GM19239 (cell line): ENCODE measurements at regions not wholly inside any gene's neighbourhood (a gene's known extent, or its start where the extent isn't known, plus 50 kb on each side); places are given as distances from the start of the nearest gene placed in this dataset.

ENCODE experiments used
- DNase-seq: peaks from one replicate; pipeline ENCODE4 v3.0.0; 2011; ENCODE audit warnings: low spot score; ENCODE audit not compliant: insufficient read length
- FAIRE-seq: peaks from 2 replicates; lab custom pipeline; 2011; peaks lifted over from hg19 to GRCh38; lab: Jason Lieb, UNC

DNA sequence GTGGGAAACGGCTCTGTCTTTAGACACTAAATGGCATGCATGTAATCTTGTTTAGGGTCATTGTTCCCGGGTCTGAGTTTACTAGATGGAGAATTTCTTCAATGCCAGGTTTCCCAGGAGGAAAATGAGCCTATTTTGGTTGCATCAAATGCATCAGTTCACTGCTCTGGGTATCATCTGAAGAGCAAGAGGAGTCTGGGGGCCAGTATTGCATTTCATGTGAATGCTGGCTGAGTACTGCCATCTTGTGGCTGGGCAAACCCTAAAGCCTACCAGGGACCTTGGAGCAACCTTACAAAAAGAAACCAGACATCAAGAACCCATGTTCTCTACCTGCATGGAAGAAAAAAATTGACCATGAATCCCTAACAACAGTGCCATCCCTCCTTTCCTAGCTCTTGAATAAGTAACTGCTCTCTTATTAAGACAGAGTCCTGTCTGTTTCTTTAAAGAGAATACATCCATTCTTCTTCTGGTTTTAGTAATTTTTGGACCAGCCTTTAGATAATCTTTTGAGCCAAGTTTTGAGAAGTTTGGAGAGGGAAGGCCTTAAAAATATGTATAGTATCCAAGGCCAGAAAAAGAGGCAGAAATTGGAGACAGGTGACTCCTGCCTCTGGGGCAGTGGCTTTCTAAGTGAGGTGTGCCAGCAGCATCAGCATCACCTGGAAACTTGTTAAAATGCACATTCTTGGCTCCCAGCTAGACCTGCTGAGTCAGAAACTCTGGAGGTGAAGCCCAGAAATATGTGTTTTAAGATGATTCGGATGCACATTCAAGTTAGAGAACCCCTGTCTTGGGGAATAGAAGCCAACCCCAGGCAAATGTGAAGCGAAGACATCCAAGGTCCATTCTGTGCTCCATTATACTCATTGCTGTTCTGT, 261.0 kb upstream of the CXCR4 start:
- DNase-seq (no peak), FAIRE-seq (peak; percentile 87)

DNA sequence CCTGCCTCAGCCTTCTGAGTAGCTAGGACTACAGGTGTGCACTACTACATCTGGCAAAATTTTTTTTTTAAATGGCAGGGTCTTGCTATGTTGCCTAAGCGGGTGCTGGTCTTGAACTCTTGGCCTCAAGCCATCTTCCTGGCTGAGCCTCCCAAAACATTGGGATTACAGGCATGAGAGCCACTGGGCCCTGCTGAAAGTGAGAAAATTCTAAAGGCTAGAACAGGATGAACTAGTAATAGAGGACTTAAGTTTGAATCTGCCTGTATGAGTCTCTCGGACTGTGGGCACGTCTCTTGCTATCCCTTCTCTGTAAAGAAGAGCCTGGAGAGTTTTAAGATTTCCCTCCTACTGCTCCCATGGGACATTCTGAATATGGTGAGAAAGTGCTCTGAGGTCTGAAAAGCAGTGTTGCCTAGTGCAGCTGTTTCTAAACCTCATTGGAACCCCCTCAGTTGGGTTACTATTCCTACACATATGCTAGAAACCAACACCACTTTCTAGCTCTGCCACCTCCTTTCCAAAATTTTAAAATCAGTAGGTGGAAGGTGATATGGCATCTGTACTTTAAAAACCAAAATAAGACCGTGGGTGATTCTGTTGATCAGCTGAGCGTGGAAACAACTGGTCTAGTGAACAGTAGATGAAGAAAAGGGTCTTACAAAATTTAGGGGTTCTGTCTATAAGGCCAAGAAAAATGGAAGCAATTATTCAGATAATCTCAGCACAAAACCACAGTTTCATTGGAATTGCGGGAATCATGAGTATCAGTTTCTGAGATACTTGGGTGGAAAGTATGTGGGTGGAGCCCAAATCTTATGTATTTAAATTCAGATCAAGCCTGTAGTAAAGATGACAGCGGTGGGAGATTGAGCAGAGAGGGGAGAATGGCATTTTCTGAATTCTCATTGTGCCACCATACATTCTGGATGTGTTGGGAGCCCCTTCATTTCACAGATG, 259.8 kb upstream of the CXCR4 start:
- DNase-seq: no peak
- FAIRE-seq: peak; percentile 71

GRCh38 chr2:136376798-136377211, 258.9 kb upstream of the CXCR4 start:
- FAIRE-seq (no peak), DNase-seq (no peak)

- FAIRE-seq (no peak), DNase-seq (no peak)
Observed at GRCh38 chr2:136376211-136376610, 258.3 kb upstream of the CXCR4 start.

GRCh38 chr2:136375017-136375901, 257.3 kb upstream of the CXCR4 start:
- no peak for DNase-seq
- FAIRE-seq: peak; percentile 71

DNA sequence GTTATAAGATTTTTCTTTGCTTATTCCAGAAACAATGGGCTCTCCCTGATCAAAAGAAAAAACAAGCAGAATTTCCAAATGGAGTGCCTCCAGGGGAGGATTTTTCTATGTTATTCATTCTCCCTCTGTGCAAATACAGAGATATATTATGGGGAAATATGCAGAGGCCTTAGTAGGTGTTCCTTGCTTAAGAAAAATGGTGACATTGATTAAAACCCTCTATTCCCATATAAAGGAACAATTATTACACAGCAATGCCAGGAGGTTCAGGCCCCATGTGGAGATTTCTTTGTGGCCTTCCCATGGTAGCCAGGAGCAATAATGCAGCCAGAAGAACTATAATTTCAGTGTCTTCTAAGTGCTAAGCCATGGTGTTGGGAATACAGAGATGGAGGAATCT, 255.9 kb upstream of the CXCR4 start:
- FAIRE-seq (no peak), DNase-seq (no peak)

- no peak for FAIRE-seq
- DNase-seq: no peak
Observed at GRCh38 chr2:136373029-136373428, 255.1 kb upstream of the CXCR4 start.

GRCh38 chr2:136363900-136364299, 246.0 kb upstream of the CXCR4 start:
- DNase-seq (no peak), FAIRE-seq (no peak)

- FAIRE-seq (no peak), DNase-seq (no peak)
Observed at GRCh38 chr2:136363470-136363869, 245.5 kb upstream of the CXCR4 start.

DNA sequence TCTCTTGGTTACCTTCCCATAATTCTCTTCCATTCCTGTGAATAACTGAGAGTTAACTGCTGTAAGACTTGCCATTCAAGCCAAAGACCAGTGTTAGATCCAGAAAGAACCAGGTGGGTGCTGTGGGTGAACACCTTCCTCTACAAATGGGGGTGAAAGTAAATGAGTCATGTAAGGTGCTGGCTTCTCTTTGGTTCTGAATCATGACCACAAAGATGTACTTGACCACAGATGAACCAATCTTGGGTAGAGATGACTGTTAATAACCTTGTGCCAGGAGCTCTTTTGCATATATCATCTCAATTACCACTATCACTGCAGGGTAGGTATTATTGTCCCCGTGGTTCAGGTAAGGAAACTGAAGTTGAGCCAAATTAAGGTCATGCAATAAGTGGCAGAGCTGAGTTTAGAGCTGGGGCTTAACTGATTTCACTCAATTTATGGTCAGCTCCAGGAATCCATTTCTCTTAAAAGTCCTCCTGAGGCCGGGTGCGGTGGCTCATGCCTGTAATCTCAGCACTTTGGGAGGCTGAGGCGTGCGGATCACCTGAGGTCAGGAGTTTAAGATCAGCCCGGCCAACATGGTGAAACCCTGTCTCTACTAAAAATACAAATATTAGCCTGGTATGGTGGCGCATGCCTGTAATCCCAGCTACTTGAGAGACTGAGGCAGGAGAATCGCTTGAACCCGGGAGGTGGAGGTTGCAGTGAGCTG, 244.9 kb upstream of the CXCR4 start:
- DNase-seq: no peak

GRCh38 chr2:136361521-136361920, 243.6 kb upstream of the CXCR4 start:
- FAIRE-seq (no peak), DNase-seq (no peak)

More for the DNA sequence above, 244.9 kb upstream of the CXCR4 start:
- FAIRE-seq: peak; percentile 45

DNA sequence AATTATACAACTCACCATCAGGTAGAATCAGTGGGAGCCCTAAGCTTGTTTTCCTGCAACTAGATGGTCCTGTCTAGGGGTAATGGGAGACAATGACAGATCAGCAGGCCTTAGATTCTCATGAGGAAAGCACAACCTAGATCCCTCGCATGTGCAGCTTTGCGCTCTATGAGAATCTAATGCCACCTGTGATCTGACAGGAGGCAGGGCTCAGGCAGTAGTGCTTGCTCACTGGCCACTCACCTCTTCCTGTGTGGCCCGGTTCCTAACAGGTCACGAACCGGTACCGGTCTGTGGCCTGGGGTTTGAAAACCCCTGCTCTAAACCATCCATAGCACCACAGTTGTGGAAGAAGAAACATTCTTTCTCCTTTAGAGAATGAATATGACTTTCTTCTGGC, 242.8 kb upstream of the CXCR4 start:
- no peak for DNase-seq
- FAIRE-seq: no peak

DNA sequence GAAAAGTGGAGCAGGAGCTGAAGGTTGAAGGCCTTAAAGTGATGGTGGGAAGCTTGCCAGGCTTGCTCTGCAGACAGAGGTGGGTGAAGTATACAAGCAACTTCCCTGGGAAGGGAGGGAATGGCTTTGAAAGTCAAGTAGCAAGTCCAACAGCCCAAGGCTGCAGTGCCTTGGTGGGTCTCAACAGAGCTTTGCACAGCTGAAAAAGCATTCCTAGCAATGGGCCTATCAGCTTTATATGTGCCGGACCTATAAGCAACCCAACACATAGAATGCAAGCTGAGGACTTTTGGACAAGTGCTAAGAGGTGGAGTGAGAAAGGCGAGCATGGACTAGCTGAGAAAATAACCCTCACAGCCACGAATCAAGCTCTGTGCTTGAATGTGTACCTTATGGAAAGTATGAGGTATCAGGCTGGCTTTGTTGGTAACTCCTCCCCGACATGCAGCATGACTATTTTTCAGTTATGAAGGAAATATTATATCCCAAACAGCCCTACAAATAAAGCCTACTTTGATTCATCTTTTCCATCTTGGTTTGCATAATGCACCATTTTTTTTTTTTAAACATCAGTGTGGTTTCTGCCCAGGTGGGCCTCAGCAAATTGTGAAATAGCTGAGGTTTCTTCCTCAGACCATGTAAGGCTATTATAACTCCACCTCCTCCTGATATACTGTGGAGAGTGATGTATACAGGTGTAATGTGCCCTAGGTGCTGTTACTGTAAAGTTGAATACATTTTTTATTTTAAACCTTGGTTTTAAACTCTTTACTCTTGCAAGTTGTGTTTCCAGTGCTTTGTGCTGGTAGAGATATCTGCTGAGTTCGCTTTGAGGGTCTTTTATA, 241.4 kb upstream of the CXCR4 start:
- no peak for DNase-seq
- no peak for FAIRE-seq

- no peak for FAIRE-seq
- DNase-seq: no peak
Observed at GRCh38 chr2:136358576-136358975, 240.6 kb upstream of the CXCR4 start.

DNA sequence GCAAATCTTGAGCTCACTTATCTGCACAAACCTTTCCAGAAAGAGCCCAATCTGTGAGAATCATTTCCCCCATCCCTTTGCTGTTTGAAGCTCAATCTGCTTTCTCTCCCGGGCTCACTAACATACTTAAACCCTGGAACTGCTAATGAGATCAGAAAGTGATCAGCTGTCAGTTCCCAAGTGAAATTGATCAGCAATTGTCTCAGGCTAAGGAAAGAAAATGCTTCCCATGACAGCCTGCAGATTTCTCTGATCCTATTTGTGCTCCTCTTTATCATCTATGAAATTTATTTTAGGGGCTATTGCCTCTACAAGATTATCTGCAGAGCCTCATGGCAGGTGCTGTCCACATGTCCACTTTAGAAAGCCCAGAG, 239.0 kb upstream of the CXCR4 start:
- DNase-seq (no peak), FAIRE-seq (no peak)

DNA sequence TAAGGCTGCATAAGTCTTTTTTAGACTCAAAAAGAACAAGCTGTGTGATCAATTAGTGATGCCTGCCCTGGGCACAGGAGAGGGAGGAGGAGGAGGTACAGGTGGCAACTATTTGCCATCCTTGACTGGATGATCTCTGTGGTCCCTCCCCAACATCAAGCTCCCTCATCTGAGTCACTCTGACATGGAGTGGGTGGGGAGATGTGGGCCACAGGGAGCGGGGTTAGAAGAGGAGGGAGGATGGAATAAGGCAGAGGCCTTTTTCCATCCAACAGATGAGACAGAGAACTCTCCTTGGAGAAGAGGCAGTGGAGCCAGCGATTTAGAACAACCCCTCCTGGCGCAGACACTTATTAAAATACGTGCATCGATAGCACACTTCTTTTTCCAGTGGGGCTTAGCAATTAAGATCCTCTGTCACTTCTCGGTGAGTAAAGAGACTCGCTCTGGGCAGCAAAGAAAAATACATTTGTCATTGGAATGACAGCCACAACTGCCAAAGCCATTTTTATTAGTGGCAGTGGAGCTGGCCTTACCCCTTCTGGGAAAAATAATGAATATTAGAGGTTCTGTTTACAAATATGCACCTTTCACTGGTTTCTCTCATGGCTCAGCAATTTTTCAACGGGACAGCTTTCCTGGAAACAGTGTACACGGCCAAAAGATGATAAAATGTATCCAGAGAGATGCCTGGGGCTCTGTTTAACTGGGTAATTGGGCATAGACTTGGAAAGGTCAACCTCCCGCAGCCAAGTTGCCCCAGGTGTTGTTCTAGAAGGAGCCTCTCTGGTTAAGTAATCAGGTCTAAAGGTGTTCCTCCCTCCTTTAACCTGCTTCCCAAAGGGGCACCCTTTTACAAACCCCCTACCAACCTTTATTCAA, 238.4 kb upstream of the CXCR4 start:
- FAIRE-seq (no peak), DNase-seq (no peak)

GRCh38 chr2:136351684-136352083, 233.7 kb upstream of the CXCR4 start:
- FAIRE-seq: no peak
- DNase-seq: no peak

GRCh38 chr2:136347981-136348380, 230.0 kb upstream of the CXCR4 start:
- FAIRE-seq: peak; percentile 28
- DNase-seq: no peak
